ENCODE measurements at regions not wholly inside any gene's neighbourhood (a gene's known extent, or its start where the extent isn't known, plus 50 kb on each side); places are given as distances from the start of the nearest gene placed in this dataset.
"Not testable (repeated sequence)": the region's sequence is repeated elsewhere in the genome, so short reads cannot be mapped to it uniquely, and the experiment has no call there.

DNA sequence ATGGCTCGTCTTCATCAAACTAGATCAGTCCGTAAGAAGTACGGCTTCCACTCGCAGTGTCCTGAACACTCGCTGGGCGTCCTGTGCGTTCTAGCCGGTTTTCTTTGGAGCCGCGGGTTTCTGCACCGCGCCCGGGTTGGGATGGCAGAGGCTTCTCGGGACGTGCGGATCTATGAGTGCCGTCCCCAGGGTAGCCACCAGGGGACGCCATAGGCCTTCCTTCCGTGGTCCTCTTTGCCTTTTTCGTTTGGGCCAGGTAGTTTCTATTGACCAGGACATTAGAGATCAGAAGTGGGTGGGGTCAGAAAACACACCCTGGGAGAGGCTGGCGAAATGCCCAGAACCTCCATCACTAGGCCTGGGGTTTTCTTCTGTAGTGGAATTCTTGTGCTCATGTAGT lies 273.8 kb downstream of the FAM72C start:
- peak; percentile 25 for DNase-seq (ENCODE audit: low read depth)

DNA sequence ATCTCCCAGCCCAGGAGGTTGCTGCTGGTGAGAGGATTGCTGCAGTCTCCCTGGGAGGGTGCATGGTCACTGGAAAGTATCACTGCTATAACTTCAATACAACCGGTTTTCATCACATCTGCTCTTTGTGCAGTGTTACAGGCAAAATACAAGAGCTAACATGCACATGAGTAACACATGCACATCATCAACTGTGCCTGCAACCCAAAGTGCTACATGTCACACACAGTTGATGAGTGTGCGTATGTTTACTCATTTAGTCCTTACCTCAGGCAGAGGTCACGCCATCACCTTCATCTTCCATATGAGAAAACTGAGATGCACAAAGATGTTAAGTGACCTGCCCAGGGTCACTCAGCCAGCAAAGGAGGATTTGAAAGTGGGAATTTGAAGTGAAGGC lies 277.7 kb downstream of the FAM72C start:
- DNase-seq (ENCODE audit: low read depth), result no peak

DNA sequence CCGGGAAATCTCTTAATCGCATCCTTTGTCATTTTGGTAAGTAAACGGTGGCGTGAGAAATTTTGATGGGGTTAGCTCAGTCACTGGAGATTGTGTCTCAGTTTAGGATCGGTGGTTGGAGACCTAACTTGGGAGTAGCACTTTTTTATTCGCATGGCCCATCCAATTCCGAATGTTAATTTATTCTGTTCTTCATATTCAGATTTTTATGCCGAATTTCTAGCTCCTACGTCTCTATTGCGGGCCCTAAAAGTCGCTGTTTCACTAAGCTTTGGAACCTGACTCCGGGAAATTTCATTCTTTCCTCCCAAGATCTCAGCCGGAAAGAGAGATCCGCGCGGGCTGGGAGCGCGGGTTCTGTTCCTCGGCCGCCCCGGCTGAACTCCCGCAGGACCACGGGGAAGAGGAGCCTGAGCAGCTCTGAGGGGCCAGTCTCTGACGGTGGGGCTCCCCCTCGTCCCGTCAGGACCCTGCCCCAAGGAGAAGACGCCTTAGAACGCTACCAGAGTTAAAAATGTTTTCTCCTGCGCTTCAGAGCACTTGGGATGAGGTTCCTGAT lies 279.7 kb downstream of the FAM72C start:
- no peak for DNase-seq (ENCODE audit: low read depth)

DNA sequence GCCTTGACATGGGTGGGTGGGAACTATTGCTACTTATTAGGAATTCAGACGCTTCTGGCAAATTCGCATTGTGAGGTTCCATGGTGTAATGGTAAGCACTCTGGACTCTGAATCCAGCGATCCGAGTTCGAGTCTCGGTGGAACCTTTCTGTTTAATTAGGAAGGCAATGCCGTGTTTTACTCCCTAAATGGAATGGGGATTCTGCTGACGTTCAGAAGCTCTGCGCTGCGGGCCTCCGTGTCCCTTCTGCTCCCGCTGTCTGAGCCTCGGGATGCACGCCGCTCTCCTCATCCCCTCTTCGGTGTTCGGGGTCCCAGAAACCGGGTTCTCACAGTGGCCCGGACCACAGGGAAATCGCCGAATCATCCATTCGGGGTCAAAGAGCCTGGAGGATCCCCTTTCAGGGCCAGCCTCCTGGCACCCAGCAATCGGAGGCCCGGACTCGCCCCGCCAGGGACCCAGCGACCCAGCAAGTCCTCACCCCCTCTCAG lies 280.3 kb downstream of the FAM72C start:
- DNase-seq (ENCODE audit: low read depth), result peak; percentile 33

DNA sequence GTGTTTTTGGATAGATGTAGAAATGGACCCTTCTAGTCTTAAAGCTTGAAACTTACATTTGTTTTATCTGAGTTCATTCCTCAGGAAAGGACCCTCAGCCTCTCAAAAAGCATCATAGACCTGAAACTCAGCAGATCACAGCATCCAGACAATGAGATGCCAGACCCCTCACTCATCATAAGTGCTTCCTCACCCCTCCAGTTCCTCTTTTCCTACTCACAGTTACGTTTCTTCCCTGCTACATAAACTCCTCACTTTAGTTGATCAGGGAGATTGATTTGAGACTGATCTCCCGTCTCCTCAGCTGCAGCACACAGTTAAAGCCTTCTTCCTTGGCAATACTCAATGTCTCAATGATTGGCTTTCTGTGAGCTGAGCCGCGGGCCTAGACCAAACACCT lies 282.0 kb downstream of the FAM72C start:
- no peak for DNase-seq (ENCODE audit: low read depth)

DNA sequence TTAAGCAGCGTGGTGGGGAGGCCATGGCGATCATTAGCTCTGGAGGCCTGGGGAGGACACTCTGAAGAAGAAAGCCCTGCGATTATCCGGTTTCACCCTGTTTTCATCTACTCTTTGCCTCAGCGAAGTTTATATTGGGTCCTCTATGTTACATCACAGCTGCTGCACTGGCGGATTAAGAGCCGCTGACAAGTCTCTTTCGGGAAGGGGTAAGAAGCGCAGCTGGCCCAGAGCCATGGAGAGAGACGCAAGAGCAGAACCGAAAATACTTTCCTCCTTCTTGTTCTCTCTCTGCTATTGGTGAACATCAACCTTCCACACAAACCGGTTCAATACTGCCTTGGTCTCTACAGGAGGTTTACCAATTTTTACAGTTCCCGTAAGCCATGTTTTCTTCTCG lies 291.5 kb downstream of the FAM72C start:
- no peak for DNase-seq (ENCODE audit: low read depth)

DNA sequence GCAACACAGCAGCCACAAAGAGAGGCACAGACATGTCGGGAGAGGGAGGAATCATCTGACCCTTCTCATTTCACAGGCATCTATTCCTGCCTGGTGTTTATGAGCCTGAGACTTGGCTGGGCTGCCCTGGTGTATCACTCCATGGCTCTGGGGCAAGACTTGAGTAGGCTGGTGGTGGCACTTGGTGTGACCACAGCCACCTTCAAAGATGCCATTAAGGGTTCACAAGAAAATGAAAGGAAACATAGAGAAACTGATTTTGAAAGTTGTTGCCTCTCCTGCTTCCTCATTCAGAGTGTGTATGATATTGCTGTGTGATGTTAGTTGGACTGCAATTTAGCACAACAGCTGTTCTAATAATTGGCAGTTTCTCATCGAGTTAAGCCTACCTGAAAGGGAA lies 298.8 kb downstream of the FAM72C start:
- no peak for DNase-seq (ENCODE audit: low read depth)

DNA sequence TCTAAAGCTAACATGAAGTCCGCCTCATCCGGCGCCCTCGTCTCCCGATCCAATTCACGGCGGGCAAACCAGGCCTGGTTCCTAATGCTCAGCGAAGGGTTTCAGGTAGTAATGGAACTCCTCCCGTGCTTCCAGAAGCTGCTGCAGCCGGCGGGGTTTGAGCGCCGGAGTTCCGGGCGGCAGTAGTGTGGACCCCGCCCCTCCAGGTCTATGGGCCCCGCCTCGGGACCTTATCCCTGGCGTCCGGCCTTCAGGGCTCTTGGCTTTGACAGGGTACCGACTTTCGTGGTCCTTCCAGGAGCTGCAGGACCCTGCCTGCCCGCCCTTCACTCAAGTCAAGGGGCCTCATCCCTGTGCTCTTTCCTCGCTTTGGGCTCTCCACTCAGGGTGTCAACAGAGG lies 304.1 kb downstream of the FAM72C start:
- DNase-seq (ENCODE audit: low read depth), result no peak

DNA sequence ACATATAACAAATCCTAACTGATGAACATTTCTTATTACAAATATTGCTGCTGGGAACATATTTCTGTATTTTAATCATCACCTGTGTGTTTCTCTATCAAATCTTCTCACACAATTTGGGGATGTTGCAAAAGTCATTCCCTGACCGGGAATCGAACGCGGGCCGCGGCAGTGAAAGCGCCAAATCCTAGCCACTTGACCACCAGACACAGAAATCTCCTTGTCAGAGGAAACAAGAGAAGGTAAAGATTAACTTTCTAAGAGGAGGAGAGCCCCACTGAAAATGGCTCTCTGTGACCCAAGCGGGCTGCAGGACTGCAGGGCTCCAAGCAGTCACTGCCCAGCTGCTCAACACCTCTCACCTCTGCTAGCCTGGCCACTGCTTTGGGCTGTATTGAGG lies 304.9 kb downstream of the FAM72C start:
- no peak for DNase-seq (ENCODE audit: low read depth)

DNA sequence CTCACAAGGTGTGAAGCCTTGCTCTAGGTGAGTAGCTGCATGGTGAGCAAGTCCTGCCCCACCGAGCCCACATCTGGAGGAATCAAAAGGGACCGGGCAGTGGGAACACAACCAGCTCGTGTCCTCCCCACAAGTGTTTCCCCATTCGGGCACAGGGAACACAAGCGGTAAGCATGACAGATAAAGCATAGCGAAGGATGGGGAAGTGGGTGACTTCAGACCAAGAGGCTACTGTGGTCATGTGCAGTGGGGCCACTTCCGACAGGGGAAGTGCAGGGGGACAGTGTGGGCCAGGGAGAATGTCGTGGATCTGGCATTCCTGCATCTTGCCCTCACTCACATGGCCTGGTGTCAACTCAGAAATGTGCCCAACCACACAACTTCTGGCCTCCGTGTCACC lies 306.2 kb downstream of the FAM72C start:
- no peak for DNase-seq (ENCODE audit: low read depth)

DNA sequence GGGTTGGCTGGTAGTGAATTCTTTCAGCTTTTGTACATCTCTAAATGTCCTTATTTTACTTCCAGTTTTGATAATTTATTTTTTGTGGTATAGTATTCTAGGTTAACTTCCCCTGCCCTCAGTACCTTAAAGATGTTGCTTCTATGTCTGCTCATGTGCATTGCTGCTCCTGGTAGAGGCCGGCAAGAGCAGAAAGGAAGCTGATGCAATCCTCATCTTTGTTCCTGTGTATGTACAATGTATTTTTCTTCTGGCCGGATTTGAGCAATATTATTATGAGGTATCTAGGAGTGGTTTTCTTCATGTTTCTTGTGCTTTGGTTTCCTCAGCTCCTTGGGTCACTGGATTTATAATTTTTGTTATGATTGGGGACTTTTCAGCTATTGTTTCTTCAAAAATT lies 308.7 kb downstream of the FAM72C start:
- DNase-seq (ENCODE audit: low read depth), result not testable (repeated sequence)

DNA sequence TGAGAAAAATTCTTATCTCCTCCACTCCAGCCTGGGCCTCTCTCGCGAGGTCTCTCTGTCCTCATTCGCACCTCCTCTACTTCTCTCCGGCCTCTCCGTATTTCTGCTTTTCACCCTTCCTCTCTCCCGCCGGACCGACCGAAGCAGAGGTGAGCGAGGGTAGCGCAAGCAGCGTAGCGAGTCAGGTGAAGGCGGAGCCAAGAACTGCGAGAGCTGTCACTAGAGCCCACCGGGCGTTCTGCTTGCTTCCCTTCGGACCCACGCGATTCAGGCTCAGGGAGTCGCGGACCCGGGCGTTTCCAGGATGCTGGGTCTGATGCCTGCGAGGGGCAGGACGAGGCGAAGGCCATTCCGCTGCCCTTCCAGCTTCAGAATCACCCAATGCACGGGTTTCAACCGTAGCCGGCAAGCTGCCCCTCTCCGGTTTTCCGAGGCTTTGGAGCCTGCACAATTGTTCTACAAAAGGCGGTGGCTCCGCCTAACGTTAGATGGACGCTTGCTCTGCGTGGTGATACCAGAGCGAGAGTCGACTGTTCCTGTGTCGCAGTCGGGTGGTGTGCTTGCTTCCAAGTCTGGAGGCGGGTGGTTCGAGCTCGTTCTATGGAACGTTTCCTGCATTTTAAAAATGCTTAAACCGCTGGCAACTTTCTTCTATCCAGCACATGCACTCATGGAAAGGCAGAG lies 310.2 kb downstream of the FAM72C start:
- no peak for DNase-seq (ENCODE audit: low read depth)

DNA sequence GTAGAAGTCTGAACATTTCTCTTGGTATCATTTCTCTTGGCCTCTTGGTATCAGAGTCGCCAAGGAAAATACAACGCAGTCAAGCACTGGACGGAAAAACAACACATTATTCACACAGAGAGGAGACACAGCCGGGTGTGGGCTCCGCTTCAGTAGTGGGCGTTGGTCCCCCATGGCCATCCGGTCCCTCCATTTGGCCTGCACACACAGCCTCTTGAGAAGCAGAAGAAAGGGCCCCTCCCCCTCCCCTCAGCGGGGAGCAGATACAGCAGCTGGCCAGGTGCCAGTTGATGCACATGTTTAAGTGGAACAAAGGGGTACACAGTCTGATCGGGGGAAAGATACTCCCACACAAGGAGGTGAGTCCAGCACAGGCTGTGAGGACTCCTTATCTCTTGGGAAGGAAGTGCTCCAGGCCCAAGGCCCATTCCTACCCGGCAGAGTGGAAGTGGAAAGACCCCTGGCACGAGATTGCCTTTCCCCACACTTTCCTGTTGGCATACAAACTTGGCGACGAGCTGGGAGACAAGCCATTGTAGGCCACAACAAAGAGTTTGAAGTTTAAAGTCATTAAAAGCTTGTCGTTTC lies 311.3 kb downstream of the FAM72C start:
- DNase-seq (ENCODE audit: low read depth), result no peak

DNA sequence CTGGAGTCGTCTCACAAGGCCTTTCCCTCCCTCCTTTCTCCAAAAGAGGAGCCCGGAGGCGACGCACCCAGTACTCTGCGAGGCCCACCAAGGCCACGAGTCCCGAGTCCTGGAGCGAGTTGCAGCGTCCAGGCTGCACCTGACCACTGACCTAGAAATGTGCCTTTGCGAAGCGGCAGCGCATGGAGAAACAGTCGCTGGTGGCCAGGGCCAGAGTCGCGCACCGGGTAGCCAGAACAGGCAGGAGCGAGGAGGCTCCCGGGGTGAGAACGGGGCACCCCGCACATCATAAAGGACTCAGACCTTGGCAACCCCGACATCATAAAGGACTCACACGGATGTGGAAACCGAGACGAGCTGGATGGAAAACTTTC lies 318.4 kb downstream of the FAM72C start:
- DNase-seq (ENCODE audit: low read depth), result no peak

DNA sequence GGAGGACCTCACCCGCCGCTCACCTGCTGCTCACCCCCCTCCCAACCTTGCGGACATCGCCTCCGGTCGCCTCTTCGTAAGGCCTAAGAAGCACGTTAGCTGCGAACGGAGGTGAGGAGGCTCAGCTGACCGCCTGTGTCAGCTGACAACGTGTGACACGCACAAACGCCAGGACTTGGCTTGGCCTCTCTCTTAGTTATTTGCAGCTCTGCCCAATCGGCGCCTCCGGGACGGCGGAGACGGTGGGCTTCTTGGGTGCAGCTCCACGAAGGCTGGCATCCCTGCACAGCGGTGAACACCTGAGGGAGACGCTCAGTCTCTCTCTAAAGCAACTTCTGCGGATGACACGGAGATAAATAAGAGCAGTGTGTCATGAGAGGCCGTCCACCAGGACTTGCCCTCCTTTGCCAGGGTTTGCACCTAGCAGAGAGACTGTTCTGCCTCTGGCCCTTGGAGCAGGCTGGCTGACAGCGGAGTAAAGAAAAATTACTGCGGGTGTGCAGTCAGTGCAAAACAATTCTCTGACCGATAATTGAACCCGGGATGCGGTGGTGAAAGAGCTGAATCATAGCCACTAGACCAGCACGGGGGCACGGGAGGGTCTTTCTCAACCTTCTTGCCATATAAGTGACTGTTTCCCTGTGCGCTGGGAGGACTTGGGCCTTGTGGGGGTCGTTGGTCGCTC lies 318.9 kb downstream of the FAM72C start:
- peak; percentile 7 for DNase-seq (ENCODE audit: low read depth)

DNA sequence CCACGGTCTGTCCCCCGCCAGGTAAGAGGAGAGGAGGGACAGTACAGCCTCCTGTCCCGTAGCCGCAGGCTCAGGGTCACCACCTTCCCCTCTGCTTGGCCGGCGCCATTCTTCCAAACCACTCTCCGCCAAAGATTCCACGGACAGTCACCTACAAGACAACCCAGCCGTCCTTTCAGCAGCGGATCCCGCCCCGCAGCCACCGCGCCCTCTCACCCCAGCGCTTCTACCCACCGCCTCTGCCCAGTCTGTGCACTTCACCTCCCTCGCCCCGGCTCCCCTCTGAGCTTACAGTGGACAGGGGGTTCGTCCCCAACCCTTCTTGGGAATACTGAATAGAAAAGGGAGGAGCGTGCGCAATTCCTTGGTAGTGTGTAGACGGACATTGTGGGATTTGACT lies 319.6 kb downstream of the FAM72C start:
- DNase-seq (ENCODE audit: low read depth), result no peak

DNA sequence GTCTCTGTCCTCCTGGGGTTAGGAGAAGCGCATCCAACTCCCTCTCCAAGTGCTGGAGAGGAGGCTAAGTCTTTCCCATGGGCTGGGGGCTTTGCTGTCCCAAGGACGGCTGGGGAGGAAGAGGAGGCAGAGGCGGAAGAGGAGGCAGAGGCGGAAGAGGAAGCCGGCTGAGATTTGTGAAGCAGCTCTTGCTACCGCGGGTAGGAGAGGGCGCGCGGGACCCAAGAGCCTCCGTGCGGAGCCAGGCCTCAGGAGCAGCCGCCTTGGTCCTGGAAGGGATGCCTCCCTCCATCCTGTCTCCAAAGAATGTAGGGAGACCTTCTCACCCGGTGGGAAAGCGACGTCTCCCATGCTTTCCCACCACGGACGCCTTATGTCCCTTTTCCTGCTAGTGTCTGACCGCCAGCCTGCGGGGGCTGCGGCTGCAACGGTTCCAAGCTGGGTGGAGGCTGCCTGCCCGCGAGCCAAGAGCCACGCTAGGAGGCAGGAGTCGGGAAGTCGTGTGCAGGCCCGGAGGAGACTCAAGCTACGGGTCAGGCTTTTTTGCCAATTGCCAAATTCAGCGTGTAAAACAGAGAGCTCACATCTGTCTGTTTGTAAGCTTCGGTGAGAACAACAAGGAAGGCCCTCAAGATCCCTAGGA lies 320.3 kb downstream of the FAM72C start:
- DNase-seq (ENCODE audit: low read depth), result no peak

DNA sequence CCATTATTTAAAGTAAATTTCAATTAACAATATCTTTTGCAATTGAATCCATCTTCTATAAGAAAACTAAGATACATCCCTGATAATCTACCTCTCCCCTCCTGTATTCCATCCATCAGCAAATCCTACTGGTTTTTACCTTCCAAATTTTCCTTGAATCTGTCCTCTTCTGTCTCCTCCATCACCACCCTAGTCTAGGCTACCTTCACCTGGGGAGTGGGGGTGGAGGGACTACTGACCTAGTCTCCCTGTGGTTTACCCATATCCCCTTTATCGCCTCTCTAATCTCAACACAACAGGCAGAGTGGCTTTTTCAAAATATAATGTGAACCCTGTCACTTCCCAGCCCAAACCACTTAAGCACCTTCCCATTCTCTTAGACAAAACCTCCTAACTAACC lies 327.8 kb downstream of the FAM72C start:
- DNase-seq (ENCODE audit: low read depth), result not testable (repeated sequence)

DNA sequence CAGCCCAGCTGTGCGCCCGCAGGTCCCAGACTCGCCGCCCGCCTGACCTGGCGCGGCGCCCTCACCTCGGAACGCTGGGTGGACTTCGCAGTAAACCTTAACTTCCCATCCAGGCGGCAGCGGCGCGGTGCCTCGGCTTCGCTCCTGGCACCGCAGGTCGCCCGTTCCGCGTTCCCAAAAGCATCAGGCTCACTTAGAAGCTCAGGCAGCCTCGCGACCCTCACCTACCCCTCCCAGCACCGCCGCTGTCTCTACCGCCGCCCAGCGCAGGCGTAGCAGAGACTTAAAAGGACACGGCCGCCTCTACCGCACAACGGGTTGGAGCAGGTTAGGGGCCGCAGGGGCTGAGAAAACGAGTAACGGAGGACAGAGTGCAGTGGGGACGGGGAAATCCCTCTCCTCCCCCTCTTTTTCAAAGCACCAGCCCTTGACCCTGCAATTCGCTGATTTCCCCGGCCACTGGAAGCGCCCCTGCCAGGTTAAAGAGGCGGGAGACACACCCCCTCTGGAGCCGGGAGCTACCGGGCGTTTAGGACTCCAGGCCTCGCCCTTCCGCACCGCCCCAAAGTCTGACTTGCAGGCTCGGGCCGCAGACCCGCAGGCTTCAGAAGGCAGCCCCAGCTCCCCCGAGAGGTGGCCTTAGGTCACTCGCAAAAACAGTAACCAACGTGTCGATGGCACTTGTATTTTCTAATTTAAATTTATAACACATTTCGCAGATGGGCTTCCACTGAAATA lies 328.5 kb downstream of the FAM72C start:
- no peak for DNase-seq (ENCODE audit: low read depth)

DNA sequence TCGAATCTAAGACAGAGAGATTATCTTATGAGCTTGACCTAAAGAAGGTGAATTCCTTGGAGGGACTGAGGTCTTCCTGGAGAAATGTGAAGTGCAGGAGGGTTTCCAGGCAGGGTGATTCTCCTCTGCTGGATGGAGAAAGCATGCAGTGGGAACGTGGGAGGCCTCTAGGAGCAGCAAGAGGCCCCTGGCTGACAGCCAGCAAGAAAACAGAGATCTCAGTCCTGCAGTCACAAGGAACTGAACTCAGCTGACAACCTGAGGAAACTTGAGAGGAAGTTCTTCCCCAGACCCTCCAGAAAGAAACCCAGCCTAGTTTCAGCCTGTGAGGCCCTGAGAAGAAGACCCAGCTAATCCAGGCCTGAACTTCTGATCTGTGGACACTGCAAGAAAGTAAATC lies 345.9 kb downstream of the FAM72C start:
- no peak for DNase-seq (ENCODE audit: low read depth)

DNA sequence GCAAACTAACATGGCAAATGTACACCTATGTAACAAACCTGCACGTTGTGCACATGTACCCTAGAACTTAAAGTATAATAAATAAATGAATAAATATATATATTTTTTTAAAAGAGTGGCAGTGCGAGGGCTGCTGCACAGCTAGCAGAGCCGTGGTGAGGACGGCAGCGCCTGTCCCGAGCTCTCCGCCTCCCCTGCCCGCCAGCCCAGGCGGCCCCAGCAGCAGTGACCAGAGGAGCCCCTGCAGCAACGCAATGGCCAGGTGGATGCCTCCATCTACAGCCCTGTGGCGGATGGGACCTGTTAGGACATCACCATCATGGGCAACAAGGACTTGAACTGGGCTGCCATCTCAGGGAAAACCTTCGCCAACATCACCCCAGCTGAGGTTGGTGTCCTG lies 351.9 kb downstream of the FAM72C start:
- no peak for DNase-seq (ENCODE audit: low read depth)

DNA sequence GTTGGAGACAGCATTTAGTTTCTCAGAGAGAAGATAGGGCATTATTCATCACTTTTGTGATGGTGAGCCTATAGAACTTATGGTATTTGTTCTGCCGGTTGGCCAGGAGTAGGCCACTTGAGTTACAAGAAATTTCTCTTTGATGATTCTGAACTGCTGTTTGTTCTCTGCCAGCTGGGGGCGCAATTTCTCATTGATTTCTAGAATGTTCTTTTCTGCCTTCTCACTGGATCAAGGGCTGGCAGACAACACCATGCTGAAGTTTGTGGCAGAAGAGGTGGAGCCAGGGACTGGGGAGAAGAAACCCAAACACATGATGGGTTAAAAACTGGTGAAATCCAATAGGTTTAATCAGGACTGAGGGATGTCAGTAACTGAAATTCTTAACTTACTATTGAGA lies 360.6 kb downstream of the FAM72C start:
- DNase-seq (ENCODE audit: low read depth), result peak; percentile 14

Data from EH (cell line).